DOHH2 (cell line): ENCODE measurements at regions not wholly inside any gene's neighbourhood (a gene's known extent, or its start where the extent isn't known, plus 50 kb on each side); places are given as distances from the start of the nearest gene placed in this dataset.

ENCODE experiments used
- EZH2phosphoT487 ChIP-seq: fragments of 200-600 bp; sonication (generic); IDR thresholded peaks from 2 replicates; pipeline ENCODE4 v1.6.1; 2017; ENCODE audit warnings: borderline replicate concordance, mild to moderate bottlenecking, antibody characterized with exemption, low read length, moderate library complexity, mixed read lengths
- TF ChIP-seq, protein P1 (sequence below): fragments of 200-600 bp; sonication (generic); IDR thresholded peaks from one replicate; pipeline ENCODE4 v1.5.1; 2014; ENCODE audit warnings: antibody characterized with exemption, mild to moderate bottlenecking, low read depth, low read length; ENCODE audit not compliant: poor library complexity, severe bottlenecking

- TF ChIP-seq, protein P1, sequence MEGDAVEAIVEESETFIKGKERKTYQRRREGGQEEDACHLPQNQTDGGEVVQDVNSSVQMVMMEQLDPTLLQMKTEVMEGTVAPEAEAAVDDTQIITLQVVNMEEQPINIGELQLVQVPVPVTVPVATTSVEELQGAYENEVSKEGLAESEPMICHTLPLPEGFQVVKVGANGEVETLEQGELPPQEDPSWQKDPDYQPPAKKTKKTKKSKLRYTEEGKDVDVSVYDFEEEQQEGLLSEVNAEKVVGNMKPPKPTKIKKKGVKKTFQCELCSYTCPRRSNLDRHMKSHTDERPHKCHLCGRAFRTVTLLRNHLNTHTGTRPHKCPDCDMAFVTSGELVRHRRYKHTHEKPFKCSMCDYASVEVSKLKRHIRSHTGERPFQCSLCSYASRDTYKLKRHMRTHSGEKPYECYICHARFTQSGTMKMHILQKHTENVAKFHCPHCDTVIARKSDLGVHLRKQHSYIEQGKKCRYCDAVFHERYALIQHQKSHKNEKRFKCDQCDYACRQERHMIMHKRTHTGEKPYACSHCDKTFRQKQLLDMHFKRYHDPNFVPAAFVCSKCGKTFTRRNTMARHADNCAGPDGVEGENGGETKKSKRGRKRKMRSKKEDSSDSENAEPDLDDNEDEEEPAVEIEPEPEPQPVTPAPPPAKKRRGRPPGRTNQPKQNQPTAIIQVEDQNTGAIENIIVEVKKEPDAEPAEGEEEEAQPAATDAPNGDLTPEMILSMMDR = no peak
- no peak for TF ChIP-seq EZH2phosphoT487
Observed at GRCh38 chr22:23397613-23398567, 182.2 kb downstream of the IGLL1 start.
